Esophagus squamous epithelium (tissue), 5 donors: ENCODE measurements at regions not wholly inside any gene's neighbourhood (a gene's known extent, or its start where the extent isn't known, plus 50 kb on each side); places are given as distances from the start of the nearest gene placed in this dataset.

Source experiments
- DNase-seq: peaks from one replicate; lab custom pipeline; 2025; lab: John Stamatoyannopoulos, UW
- H3K27ac ChIP-seq, 4 donors: fragments of 200-600 bp; sonication (generic); one replicate each; pipeline ENCODE4 v1.5.1; 2016 to 2019; ENCODE audit warnings: mild to moderate bottlenecking in 1 of 4
- H3K27me3 ChIP-seq, 4 donors: fragments of 200-600 bp; sonication (generic); 1 replicate in 3 of 4; 2 replicates in 1 of 4; pipeline versions ENCODE4 v1.5.1 to v1.6.0; 2017 to 2021; ENCODE audit warnings: antibody characterized with exemption in 1 of 4
- H3K36me3 ChIP-seq, 3 donors: fragments of 200-600 bp; sonication (generic); one replicate each; pipeline ENCODE4 v1.5.1; 2016 to 2019
- H3K4me1 ChIP-seq, 3 donors: fragments of 200-600 bp; sonication (generic); one replicate each; pipeline ENCODE4 v1.5.1; 2017 to 2019
- H3K4me3 ChIP-seq, 4 donors: fragments of 200-600 bp; sonication (generic); 1 replicate in 3 of 4; 2 replicates in 1 of 4; pipeline ENCODE4 v1.5.1; 2016 to 2019; ENCODE audit warnings: mild to moderate bottlenecking in 2 of 4, moderate library complexity in 1 of 4
- H3K9me3 ChIP-seq, 3 donors: fragments of 200-600 bp; sonication (generic); one replicate each; pipeline ENCODE4 v1.5.1; 2016 to 2019
- POLR2A ChIP-seq, 4 donors: fragments of 450-650 bp; IDR thresholded peaks; one replicate each; pipeline ENCODE4 v1.6.1; 2017; ENCODE audit warnings: antibody characterized with exemption in 4 of 4, mild to moderate bottlenecking in 4 of 4, moderate library complexity in 3 of 4
- WGBS, 2 donors: methylation state at CpG; one replicate each; pipeline ENCODE4 v1.1.5; 2018; 5-methylcytosine and 5-hydroxymethylcytosine counted together
- intact Hi-C: fragments of 100-400 bp; cut with DNase I; formaldehyde crosslinking; loops from one replicate; pipeline ENCODE4 v1.15.0; 2022
- TF ChIP-seq, protein P1 (sequence below), 6 experiments: fragments of 450-650 bp in 4 of 6; fragments of 200-600 bp in 2 of 6; sonication (generic) in 2 of 6; IDR thresholded peaks; one replicate each; pipeline ENCODE4 v1.5.1; 2016 to 2019; ENCODE audit warnings: antibody characterized with exemption in 6 of 6, mild to moderate bottlenecking in 4 of 6, moderate library complexity in 4 of 6
- donor health status: DM: yes; HTN: yes; CAD: no.

DNA sequence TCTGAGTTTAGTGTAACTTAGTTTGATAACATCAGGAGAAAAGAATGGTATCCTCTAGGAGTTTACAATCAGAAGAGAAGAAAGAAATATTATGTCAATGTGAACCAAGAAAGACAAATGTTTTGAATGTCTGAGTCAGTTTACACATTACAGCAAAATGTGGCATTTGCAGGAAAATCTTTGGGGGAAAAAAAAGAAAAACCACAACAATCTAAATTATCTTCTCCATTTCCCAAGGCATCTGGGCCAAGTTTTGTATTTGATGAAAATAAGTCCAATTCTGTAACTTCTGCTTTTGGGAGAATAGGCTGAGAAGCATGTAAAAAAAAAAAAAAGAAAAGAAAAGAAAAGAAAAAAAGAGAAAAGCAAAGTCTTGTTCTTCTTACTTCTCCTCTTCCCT, 58.8 kb upstream of the FLRT2 start:
- intact Hi-C loops = no loop called here
- Histone ChIP-seq H3K27me3 (no peaks in the 10 kb centered on the region), H3K9me3 (no peaks in the 10 kb centered on the region), H3K4me3 (no peak overlapping the region), H3K4me1 (peaks cover 0 to 8% (median 0%) of the 10 kb centered on the region in 3 donors), H3K27ac (no peak overlapping the region), H3K36me3 (no peaks in the 10 kb centered on the region)
- TF ChIP-seq POLR2A (IDR thresholded peaks at IDR 0.05) = no peak
- TF ChIP-seq, protein P1, sequence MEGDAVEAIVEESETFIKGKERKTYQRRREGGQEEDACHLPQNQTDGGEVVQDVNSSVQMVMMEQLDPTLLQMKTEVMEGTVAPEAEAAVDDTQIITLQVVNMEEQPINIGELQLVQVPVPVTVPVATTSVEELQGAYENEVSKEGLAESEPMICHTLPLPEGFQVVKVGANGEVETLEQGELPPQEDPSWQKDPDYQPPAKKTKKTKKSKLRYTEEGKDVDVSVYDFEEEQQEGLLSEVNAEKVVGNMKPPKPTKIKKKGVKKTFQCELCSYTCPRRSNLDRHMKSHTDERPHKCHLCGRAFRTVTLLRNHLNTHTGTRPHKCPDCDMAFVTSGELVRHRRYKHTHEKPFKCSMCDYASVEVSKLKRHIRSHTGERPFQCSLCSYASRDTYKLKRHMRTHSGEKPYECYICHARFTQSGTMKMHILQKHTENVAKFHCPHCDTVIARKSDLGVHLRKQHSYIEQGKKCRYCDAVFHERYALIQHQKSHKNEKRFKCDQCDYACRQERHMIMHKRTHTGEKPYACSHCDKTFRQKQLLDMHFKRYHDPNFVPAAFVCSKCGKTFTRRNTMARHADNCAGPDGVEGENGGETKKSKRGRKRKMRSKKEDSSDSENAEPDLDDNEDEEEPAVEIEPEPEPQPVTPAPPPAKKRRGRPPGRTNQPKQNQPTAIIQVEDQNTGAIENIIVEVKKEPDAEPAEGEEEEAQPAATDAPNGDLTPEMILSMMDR (IDR thresholded peaks at IDR 0.05) = no peak
- no peak for DNase-seq

DNA sequence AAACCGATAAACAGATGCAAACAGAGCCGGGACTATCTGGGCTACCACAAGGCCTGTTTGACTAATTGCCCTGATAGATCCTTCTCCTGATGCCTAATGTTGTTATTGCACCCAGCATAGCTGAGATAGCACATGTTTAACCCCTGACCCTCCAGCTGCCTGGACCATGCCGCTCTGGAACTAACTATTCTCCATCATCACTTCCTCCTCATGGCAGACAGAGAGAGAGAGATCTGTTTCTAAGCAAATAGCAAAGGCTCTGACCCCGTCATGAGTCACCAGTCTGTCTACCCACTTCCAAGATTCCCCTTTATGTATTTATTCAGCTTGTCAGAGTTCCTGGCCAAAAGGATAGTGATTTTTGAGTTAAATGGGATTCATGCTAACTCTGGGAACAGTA, 58.2 kb upstream of the FLRT2 start:
- Histone ChIP-seq H3K4me1 (peaks cover 0 to 8% (median 0%) of the 10 kb centered on the region in 3 donors), H3K9me3 (no peaks in the 10 kb centered on the region), H3K4me3 (no peak overlapping the region), H3K27ac (peak overlapping the region in 1 of 4 donors; percentile 54), H3K36me3 (no peaks in the 10 kb centered on the region), H3K27me3 (no peaks in the 10 kb centered on the region)
- WGBS, 2 donors = 32 to 41% methylated on average over 4 of the region's 4 CpGs
- TF ChIP-seq, protein P1 (IDR thresholded peaks at IDR 0.05) = no peak
- TF ChIP-seq POLR2A (IDR thresholded peaks at IDR 0.05) = no peak
- no peak for DNase-seq
- intact Hi-C loops = no loop called here

DNA sequence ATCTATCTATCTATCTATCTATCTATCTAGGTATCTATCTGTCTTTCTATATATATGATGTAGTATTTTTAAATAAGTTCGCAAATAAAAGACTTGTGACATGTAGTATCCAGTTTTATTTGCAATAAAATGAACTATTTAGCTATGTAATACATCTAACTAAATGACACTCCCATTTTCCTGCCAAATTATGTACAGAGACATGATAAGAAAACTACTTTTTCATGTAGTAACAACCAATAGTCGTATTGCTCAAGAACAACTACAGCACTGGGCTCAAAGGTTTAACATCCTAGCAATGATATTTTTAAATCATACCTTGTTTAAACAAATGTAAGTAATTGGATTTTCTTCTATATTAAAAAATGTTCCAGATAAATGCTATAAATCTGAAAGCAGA, 55.5 kb upstream of the FLRT2 start:
- Histone ChIP-seq H3K4me3 (no peak overlapping the region), H3K4me1 (peaks cover 0 to 8% (median 0%) of the 10 kb centered on the region in 3 donors), H3K27ac (no peak overlapping the region), H3K9me3 (no peaks in the 10 kb centered on the region), H3K27me3 (no peaks in the 10 kb centered on the region), H3K36me3 (no peaks in the 10 kb centered on the region)
- DNase-seq = no peak
- WGBS, 2 donors = 76 to 87% methylated on average over 2 of the region's 2 CpGs
- no peak for TF ChIP-seq POLR2A (IDR thresholded peaks at IDR 0.05)
- TF ChIP-seq, protein P1 (IDR thresholded peaks at IDR 0.05) = no peak
- intact Hi-C loops = no loop called here

DNA sequence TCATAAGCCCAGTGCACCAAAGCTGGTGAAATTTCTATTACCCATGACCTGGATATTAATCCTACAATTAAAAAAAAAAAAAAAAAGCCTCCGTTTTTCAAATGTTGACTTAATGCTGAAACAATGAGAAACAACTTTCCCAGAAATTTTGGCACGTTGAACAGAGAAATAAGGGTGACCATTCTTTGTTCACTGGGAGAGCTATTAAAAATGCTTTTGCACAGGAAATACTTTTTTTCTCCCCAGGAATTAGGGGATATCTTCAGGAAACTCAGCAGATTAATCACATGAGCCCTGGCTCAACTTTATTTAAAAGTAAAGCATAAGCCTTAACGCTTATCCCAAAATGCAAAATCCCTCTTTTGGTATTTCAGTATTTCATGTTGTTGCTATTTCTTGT, 54.8 kb upstream of the FLRT2 start:
- TF ChIP-seq, protein P1 (IDR thresholded peaks at IDR 0.05) = no peak
- TF ChIP-seq POLR2A (IDR thresholded peaks at IDR 0.05) = no peak
- DNase-seq = no peak
- Histone ChIP-seq H3K27me3 (no peaks in the 10 kb centered on the region), H3K4me1 (peaks cover 0 to 8% (median 0%) of the 10 kb centered on the region in 3 donors), H3K27ac (peak overlapping the region in 1 of 4 donors; percentile 33), H3K4me3 (no peak overlapping the region), H3K9me3 (no peaks in the 10 kb centered on the region), H3K36me3 (no peaks in the 10 kb centered on the region)
- WGBS, 2 donors = 26 to 29% methylated on average over 3 of the region's 3 CpGs
- intact Hi-C loops = no loop called here

DNA sequence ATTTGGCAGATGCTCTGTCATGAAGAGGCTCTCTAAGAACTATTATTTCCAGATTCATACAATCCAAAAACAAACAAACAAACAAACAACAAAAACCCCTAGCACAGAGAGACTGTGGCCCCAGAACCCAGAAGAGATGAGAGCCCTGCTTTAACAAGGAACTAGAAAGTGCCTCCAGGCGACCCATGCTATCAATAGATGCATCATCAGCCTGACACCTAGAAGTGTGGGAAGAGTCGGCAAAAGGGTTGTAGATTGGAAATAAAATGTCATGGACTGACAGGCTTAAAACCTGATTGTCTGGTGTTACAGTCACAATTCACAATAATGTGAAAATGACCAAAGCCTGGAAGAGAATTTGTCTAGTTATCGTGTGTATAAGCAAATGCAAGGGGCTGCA, 50.6 kb upstream of the FLRT2 start:
- WGBS, 2 donors = 63 to 82% methylated on average over 2 to 3 of the region's 3 CpGs
- intact Hi-C loops = no loop called here

More for the DNA sequence above, 50.6 kb upstream of the FLRT2 start:
- no peaks in the 10 kb centered on the region for H3K4me1 ChIP-seq
- no peak overlapping the region for H3K4me3 ChIP-seq
- no peak for DNase-seq
- no peaks in the 10 kb centered on the region for H3K27me3 ChIP-seq
- H3K27ac ChIP-seq = no peak overlapping the region
- H3K9me3 ChIP-seq = no peaks in the 10 kb centered on the region
- no peak for TF ChIP-seq POLR2A (IDR thresholded peaks at IDR 0.05)
- TF ChIP-seq, protein P1 (IDR thresholded peaks at IDR 0.05) = no peak
- no peaks in the 10 kb centered on the region for H3K36me3 ChIP-seq
